TTC549 (cell line): ENCODE measurements at regions not wholly inside any gene's neighbourhood (a gene's known extent, or its start where the extent isn't known, plus 50 kb on each side); places are given as distances from the start of the nearest gene placed in this dataset.

Source experiments
- FAIRE-seq: peaks from 2 replicates; lab custom pipeline; 2012; peaks lifted over from hg19 to GRCh38; lab: Jason Lieb, UNC

DNA sequence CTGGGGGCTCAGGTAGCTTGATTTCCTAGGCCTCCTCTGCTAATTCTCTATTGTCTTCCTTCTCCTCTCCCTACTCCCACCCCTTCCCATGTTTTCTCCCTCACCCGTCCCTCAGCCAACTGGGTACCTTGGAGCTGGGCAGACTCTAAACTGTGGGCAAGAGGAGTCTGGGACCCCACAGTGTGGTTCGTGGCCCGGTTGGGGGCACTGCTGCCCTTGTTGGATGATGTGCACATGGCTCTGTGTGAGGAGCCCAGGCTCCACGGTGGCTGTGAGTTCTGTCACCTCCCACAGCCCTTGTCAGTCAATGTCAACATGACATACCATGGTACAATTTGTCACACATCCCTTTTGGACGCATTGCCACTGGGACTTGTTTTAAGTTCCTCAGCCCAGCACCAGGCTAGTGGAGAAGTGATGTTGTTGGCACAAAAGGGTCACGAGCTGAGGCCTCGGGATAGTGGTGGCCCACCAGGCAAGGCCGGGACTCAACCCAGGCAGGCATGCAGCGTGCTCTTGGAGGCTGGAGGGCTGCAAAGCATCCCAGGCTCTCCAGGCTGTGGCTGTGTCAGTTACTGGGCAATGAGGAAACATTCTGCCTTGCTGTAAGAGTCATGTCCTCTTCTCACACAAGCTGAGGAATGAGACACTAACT is 142.3 kb downstream of the TLE3 start:
- no peak for FAIRE-seq

DNA sequence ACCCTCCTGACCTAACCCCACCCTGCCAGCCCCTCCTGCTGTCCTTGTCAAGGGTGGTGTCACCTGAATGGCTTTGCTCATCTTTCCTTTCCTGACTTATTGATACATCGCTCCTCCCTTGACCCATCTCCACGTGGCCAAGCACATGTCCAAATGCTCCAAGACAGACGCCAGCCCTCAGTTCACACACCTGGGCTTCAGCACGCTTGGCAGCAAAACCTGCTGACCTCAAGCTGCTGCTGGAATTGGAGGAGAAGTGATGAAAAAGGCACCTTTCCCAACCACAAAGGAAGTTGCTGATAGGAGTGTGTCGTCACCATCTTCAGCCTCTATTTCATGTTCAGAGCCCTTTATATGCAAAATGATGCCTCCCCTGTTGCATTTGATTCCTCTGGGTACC is 141.3 kb downstream of the TLE3 start:
- no peak for FAIRE-seq

GRCh38 chr15:69957175-69957574 is 140.5 kb downstream of the TLE3 start:
- FAIRE-seq = no peak

DNA sequence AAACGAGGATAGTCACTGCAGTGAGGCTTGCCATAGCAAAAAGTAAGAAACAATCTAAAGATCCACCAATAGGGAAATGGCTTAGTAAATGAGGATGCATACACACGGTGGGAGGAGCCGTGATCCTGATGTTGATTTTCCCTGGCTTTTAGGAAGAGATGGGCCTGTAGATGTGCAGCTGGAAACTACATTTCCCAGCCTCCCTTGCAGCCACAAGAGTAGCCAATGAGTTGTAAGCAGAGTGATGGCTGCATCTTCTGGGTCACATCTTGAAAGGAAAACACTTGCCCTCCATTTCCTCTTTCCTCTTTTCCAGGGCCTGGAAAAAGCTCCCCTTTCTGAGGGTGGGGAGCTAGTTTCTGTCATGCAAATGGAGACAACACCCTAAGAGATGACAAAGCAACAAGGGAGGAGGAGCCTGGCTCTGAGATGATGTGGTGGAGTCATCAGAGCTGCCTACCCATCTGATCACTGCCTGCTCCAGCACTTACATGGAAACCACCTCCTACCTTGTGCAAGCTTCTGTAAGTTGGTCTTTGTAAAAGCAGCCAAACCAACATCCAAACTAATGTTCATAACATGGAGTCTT is 139.1 kb downstream of the TLE3 start:
- no peak for FAIRE-seq

GRCh38 chr15:69962561-69962960 is 135.2 kb downstream of the TLE3 start:
- FAIRE-seq = no peak

- no peak for FAIRE-seq
Measured at GRCh38 chr15:69963385-69963784, 134.3 kb downstream of the TLE3 start.

GRCh38 chr15:69971771-69972170 is 125.9 kb downstream of the TLE3 start:
- no peak for FAIRE-seq

DNA sequence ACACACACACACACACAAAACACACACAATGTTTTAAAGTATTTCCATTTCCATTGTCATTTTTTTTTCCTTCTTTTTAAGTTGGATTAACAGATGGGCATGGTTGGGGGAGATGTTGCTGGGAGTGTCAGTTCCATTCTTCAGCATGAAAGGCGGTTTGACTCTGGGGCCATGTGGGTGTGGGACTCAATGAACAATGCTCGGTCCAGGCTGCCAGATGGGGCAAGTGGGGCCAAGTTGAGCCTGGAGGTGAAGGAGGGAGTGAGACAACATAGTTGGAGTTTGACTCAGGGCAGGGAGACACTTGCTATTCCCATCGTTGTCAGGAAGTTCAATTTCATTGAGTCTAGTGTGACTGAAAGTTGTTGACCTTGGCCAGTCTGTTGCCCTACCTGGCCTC is 125.3 kb downstream of the TLE3 start:
- no peak for FAIRE-seq

DNA sequence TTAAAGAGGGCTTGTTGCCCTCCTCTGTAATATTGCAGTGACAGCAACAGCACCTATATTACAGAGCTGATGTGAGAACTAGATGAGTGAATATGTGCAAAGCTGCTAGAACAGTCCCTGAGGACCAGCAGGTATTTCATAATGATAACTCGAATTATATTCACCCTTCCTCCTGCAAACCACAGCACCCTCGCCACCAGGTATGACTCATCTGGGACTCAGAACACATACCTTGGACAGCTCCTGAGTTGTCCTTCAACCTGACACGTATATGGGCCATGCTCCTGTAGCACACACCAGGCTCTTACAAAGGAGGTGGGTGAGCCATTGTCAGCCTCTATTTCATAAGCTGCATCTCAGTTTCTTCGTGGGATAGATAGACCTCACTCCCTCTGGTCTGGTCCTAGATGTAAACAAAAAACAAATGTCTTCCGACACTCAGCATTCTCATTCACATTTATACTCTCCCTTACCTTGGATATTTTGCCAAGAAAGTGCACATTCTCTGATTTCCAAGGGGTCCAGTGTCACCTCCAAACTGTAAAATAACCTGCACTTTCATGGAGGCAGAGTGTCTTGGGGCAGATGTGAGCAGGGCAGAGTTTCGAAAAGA is 124.5 kb downstream of the TLE3 start:
- FAIRE-seq = no peak

DNA sequence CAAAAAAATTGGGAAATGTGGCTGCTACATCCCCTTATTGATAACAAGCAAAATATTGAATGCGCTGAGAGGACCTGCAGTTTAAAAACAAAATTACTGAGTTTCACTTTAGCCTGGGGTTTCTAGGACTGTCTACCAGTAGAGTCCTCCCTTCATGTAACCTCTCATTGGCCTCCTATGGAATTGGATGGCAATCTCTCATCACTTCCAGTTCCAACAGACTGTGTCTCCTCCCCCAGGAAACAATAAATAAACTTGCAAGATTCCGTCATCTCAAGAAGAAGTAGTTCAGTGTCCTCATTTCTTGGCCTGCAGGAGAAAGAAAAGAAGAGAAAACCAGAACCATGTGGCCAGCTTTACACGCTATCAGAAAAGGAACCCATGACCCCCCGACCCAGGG is 123.8 kb downstream of the TLE3 start:
- FAIRE-seq = no peak

GRCh38 chr15:69974321-69974720 is 123.4 kb downstream of the TLE3 start:
- no peak for FAIRE-seq

GRCh38 chr15:69976366-69976994 is 121.2 kb downstream of the TLE3 start:
- FAIRE-seq = no peak

DNA sequence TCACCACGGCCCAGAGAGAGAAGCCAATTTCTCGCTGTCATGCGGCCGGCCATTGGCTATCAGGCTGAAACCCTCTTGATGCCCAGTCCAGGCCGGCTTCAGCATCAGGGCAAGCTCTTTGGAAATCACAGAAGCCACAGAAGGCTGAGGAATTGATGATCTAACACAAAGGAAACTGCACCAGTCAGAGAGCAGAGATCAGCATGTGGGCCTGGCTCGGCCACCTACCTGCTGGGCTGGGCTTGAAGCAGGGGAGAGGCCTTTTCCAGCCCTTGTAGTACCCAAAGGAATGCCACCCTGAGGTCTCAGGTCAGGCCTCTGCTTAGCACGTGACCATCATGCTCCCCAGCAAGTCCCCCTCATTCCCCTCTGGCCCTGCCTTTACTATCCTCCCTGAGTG is 119.1 kb downstream of the TLE3 start:
- FAIRE-seq = no peak

GRCh38 chr15:69979262-69979661 is 118.5 kb downstream of the TLE3 start:
- FAIRE-seq = no peak

GRCh38 chr15:69979783-69980182 is 117.9 kb downstream of the TLE3 start:
- no peak for FAIRE-seq

GRCh38 chr15:69980341-69981059 is 117.2 kb downstream of the TLE3 start:
- FAIRE-seq = no peak

- no peak for FAIRE-seq
Measured at GRCh38 chr15:69982037-69982436, 115.7 kb downstream of the TLE3 start.

GRCh38 chr15:69983696-69984265 is 113.9 kb downstream of the TLE3 start:
- FAIRE-seq = no peak

DNA sequence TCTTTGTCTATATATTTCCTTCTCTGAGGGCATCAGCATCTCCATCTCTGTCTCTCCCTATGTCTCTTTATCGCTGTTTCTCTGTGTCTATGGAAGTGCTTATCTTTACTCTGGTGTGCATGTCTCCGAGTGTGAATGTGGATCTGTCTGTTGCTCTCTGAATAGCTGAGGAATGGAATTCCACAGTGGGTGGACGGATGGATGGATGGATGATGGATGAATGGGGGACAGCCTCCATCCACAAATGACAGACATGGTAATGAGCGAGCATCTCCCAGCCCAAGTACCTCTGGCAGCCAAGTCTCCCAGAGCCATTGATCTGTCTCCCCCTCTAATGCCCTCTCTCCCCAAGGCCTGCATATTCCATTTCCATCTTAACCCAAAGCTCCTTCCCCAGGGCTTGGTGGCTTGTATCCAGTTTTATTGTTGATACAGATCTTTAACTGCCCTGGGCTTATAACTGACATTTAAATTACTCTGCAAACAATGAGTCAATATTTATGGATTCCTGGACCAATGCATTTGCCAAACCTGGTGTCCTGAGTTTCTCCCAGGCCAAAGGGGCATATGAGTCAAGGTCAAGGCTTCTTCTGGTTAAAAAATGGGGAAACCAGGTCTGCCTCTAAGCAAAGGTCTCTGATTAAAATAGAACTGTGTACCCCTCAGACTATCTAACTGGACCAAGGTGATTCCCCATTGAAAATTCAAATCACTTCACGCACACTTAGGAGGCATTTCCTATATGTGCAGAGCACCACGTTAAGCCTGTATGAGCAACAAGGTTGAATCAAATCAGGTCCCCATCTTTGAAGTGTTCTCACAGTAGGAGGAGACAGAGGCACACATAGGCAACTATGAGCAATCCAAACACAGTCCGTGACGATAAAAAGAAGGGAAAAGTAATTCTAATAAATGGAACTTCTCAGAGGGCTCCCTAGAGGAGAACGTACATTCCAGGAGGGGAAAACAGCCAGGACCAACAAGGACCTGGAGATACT is 109.9 kb downstream of the TLE3 start:
- no peak for FAIRE-seq

GRCh38 chr15:69988541-69989225 is 109.0 kb downstream of the TLE3 start:
- no peak for FAIRE-seq
